ENCODE measurements at regions not wholly inside any gene's neighbourhood (a gene's known extent, or its start where the extent isn't known, plus 50 kb on each side); places are given as distances from the start of the nearest gene placed in this dataset.

DNA sequence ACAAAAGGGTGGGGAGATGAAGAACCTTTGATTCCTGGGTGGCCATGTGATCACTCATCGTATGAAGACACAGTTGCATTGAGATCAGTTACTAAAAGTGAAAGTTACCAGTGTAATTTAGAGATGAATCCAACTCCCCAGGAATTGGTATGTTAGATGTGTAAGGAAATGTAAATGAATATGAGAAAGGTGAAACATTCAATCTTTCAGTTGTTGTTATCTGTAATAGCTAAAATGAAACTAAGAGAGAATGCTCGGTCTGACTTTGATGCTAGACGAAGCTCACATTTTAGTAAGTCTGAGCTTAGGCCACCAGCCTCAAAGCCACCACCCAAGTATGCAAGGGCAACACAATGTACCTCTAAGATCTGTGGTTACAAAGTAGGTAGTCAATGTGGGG, 194.3 kb upstream of the POF1B start:
- H4K20me1 ChIP-seq (ENCODE audit: insufficient read depth), result no peaks in the 10 kb centered on the region
- ATAC-seq (no peak), DNase-seq (ENCODE audit: low read depth, low spot score) (no peak)
- no peaks in the 10 kb centered on the region for H3K9me3 ChIP-seq (ENCODE audit: control insufficient read depth in 1 of 2, insufficient read depth in 1 of 2, low read depth in 1 of 2, low read length in 2 of 2)
- CTCF ChIA-PET, result no interaction called here
- POLR2A ChIA-PET, result no interaction called here
- H3K27me3 ChIP-seq (ENCODE audit: insufficient read depth, low read length), result no peaks in the 10 kb centered on the region
- H2AFZ ChIP-seq (ENCODE audit: low read depth, low read length, poor library complexity, severe bottlenecking), result no peak overlapping the region
- no peak overlapping the region for H3K27ac ChIP-seq (ENCODE audit: low read depth, low read length)
- no peaks in the 10 kb centered on the region for H3K4me1 ChIP-seq (ENCODE audit: control insufficient read depth in 1 of 2, insufficient read depth in 2 of 2, low read length in 2 of 2)
- no peak overlapping the region for H3K4me2 ChIP-seq (ENCODE audit: low read length)
- no peak overlapping the region for H3K4me3 ChIP-seq (replicated peaks in 1 of 2; ENCODE audit: low read depth in 1 of 2, low read length in 2 of 2)
- H3K79me2 ChIP-seq (ENCODE audit: insufficient read depth, low read length), result no peaks in the 10 kb centered on the region
- RAD21 ChIA-PET (ENCODE audit: low non-redundant PET in 1 of 2, low total read pairs in 2 of 2, uncharacterized antibody in 2 of 2, unreplicated experiment in 2 of 2), result no interaction called here
- intact Hi-C loops (cut with micrococcal nuclease), result no loop called here
- TF ChIP-seq CBX3 (IDR thresholded peaks at IDR 0.05; ENCODE audit: low read depth) (no peak), FOSL1 (IDR thresholded peaks at IDR 0.05; ENCODE audit: low read depth) (no peak), YY1 (IDR thresholded peaks at IDR 0.05; ENCODE audit: extremely low read depth, insufficient replicate concordance, low read depth, low read length) (no peak), CEBPB (IDR thresholded peaks at IDR 0.05; ENCODE audit: low read depth) (no peak), JUND (IDR thresholded peaks at IDR 0.05) (no peak), ELF1 (IDR thresholded peaks at IDR 0.05; ENCODE audit: borderline replicate concordance, low read depth) (no peak), TCF7L2 (IDR thresholded peaks at IDR 0.05; ENCODE audit: borderline replicate concordance, extremely low read depth, insufficient read depth, insufficient read length) (no peak), RAD21 (IDR thresholded peaks at IDR 0.05; ENCODE audit: low read depth) (no peak), EZH2 (IDR thresholded peaks at IDR 0.05) (no peak), ZFX (IDR thresholded peaks at IDR 0.05) (no peak)
- TF ChIP-seq, protein P1, sequence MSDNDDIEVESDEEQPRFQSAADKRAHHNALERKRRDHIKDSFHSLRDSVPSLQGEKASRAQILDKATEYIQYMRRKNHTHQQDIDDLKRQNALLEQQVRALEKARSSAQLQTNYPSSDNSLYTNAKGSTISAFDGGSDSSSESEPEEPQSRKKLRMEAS (IDR thresholded peaks at IDR 0.05), result no peak
- TF ChIP-seq, protein P2, sequence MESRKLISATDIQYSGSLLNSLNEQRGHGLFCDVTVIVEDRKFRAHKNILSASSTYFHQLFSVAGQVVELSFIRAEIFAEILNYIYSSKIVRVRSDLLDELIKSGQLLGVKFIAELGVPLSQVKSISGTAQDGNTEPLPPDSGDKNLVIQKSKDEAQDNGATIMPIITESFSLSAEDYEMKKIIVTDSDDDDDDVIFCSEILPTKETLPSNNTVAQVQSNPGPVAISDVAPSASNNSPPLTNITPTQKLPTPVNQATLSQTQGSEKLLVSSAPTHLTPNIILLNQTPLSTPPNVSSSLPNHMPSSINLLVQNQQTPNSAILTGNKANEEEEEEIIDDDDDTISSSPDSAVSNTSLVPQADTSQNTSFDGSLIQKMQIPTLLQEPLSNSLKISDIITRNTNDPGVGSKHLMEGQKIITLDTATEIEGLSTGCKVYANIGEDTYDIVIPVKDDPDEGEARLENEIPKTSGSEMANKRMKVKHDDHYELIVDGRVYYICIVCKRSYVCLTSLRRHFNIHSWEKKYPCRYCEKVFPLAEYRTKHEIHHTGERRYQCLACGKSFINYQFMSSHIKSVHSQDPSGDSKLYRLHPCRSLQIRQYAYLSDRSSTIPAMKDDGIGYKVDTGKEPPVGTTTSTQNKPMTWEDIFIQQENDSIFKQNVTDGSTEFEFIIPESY (IDR thresholded peaks at IDR 0.05; ENCODE audit: extremely low read depth, insufficient replicate concordance, low read length), result no peak
- no peak overlapping the region for H3K9ac ChIP-seq (ENCODE audit: low read length)
- H3K36me3 ChIP-seq (ENCODE audit: control insufficient read depth in 1 of 2, insufficient read depth in 2 of 2, low read length in 2 of 2), result no peaks in the 10 kb centered on the region
- no peaks in the 10 kb centered on the region for H3K9me2 ChIP-seq (ENCODE audit: insufficient read depth)
- BruUV-seq (replicated peaks), result no TSS peak
